ENCODE measurements at regions not wholly inside any gene's neighbourhood (a gene's known extent, or its start where the extent isn't known, plus 50 kb on each side); places are given as distances from the start of the nearest gene placed in this dataset.

- H2AK5ac ChIP-seq (ENCODE audit: low read depth, low read length), result no peak overlapping the region
- H3K27me3 ChIP-seq (replicated peaks in 1 of 4; ENCODE audit: control insufficient read depth in 3 of 4, extremely low read depth in 1 of 4, insufficient read depth in 3 of 4, low read length in 3 of 4), result no peaks in the 10 kb centered on the region
- no peak overlapping the region for H3K56ac ChIP-seq (replicated peaks; ENCODE audit: insufficient read length, low read depth, low read length)
- no peak overlapping the region for H3K4ac ChIP-seq (replicated peaks; ENCODE audit: insufficient read length, low read depth, low read length)
- 100% methylated on average over 1 of the region's 1 CpG; no CpG with 5 or more reads in 1 of the 2 experiments for WGBS, 2 experiments (ENCODE audit: extremely low coverage in 1 of 2, insufficient coverage in 1 of 2, insufficient read length in 1 of 2, insufficient replicate concordance in 2 of 2, low coverage in 1 of 2, low lambda C conversion rate in 2 of 2, missing lambda C conversion rate in 1 of 2)
- no peaks in the 10 kb centered on the region for H3K36me3 ChIP-seq (ENCODE audit: control insufficient read depth in 2 of 4, insufficient read depth in 4 of 4, low read length in 3 of 4)
- no peak overlapping the region for H2BK12ac ChIP-seq (ENCODE audit: low read depth, low read length)
- H3K9me3 ChIP-seq (ENCODE audit: insufficient read depth in 2 of 2, low read depth in 1 of 2, low read length in 1 of 2), result no peaks in the 10 kb centered on the region
- FAIRE-seq (no peak), DNase-seq (ENCODE audit: low read depth in 1 of 2, low spot score in 2 of 2) (no peak)
- no peak overlapping the region for H2BK20ac ChIP-seq (ENCODE audit: low read length)
- no peak overlapping the region for H3K23ac ChIP-seq (ENCODE audit: insufficient read length)
- no peak overlapping the region for H2BK5ac ChIP-seq (ENCODE audit: low read depth, low read length)
- no peak overlapping the region for H3K27ac ChIP-seq (ENCODE audit: low read depth, low read length)
- POLR2A ChIA-PET (ENCODE audit: partially characterized antibody), result no interaction called here
- H2AFZ ChIP-seq (ENCODE audit: low read length), result no peak overlapping the region
- H4K8ac ChIP-seq (ENCODE audit: extremely low read depth, insufficient read depth, low read length), result no peak overlapping the region
- no peak overlapping the region for H2BK15ac ChIP-seq (ENCODE audit: low read length)
- H2BK120ac ChIP-seq (replicated peaks; ENCODE audit: low read depth, low read length), result no peak overlapping the region
- no peak overlapping the region for H3K9ac ChIP-seq (replicated peaks in 1 of 4; ENCODE audit: extremely low read depth in 1 of 4, low read depth in 3 of 4, low read length in 3 of 4)
- no peaks in the 10 kb centered on the region for H3K79me1 ChIP-seq (ENCODE audit: low read depth, low read length)
- no peaks in the 10 kb centered on the region for H3K23me2 ChIP-seq (ENCODE audit: low read depth, low read length)
- H4K91ac ChIP-seq (replicated peaks; ENCODE audit: insufficient read length, low read length), result no peak overlapping the region
- H3K14ac ChIP-seq (ENCODE audit: insufficient read length), result no peak overlapping the region
- CTCF ChIA-PET (ENCODE audit: partially characterized antibody), result no interaction called here
- no peaks in the 10 kb centered on the region for H4K20me1 ChIP-seq (replicated peaks in 1 of 2; ENCODE audit: control insufficient read depth in 1 of 2, insufficient read depth in 2 of 2, low read length in 2 of 2)
- H3K18ac ChIP-seq (ENCODE audit: extremely low read depth, low read length), result no peak overlapping the region
- no peaks in the 10 kb centered on the region for H3K79me2 ChIP-seq (ENCODE audit: control insufficient read depth in 1 of 2, insufficient read depth in 2 of 2, low read length in 2 of 2)
- no peak overlapping the region for H4K5ac ChIP-seq (ENCODE audit: insufficient read length, low read depth, low read length)
- H3K4me3 ChIP-seq (ENCODE audit: extremely low read depth in 1 of 4, insufficient read depth in 2 of 4, low read depth in 3 of 4, low read length in 4 of 4), result no peak overlapping the region
- H3K4me1 ChIP-seq (replicated peaks in 1 of 4; ENCODE audit: control insufficient read depth in 3 of 4, insufficient read depth in 4 of 4, low read length in 3 of 4), result peaks cover 0 to 2% (median 0%) of the 10 kb centered on the region in 4 experiments; a peak in 3 of 7 replicates
- no peak overlapping the region for H3K4me2 ChIP-seq (ENCODE audit: insufficient read depth in 1 of 2, low read depth in 2 of 2, low read length in 2 of 2)
- TF ChIP-seq CBX8 (IDR thresholded peaks at IDR 0.05; ENCODE audit: borderline replicate concordance, low read depth, low read length), result no peak
- TF ChIP-seq SP1 (IDR thresholded peaks at IDR 0.05; ENCODE audit: low read depth, low read length), result no peak
These were observed 174.9 kb upstream of the SPTLC3 start for GRCh38 chr20:12833861-12834260.

Measured in H1 (cell line).